ENCODE measurements at regions not wholly inside any gene's neighbourhood (a gene's known extent, or its start where the extent isn't known, plus 50 kb on each side); places are given as distances from the start of the nearest gene placed in this dataset.

DNA sequence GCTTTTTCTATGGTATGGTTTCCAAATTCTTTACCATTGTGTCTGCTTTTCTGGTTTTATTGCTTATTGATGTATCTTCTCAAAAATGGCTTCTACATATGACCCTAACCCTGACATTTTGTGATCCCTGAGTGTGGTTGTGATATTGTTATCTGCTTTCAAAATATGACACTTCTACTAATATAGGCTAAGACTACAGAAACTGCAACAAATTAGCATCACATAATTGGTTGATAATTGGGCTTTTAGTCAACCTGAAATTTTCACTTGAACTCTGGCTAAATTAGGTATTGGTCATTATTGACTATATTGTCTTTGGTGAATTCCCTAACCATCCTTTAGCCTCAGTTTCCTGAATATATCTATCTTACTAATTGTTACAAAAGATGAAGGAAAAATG lies 246.1 kb downstream of the PIK3C3 start:
- no peaks in the 10 kb centered on the region for H3K9me3 ChIP-seq (ENCODE audit: control insufficient read depth, low read length)
- H3K36me3 ChIP-seq (ENCODE audit: control insufficient read depth in 1 of 2, insufficient read depth in 2 of 2, low read length in 1 of 2), result no peaks in the 10 kb centered on the region
- no peaks in the 10 kb centered on the region for H3K4me1 ChIP-seq (ENCODE audit: control insufficient read depth in 1 of 2, insufficient read depth in 2 of 2, low read length in 2 of 2)
- H3K4me3 ChIP-seq (ENCODE audit: low read length in 2 of 2), result no peak overlapping the region
- H3K27ac ChIP-seq (ENCODE audit: low read depth in 1 of 2, low read length in 2 of 2), result no peak overlapping the region
- ATAC-seq (ENCODE audit: low FRiP score), result no peak
- intact Hi-C loops (cut with DNase I), result no loop called here
- no peak for DNase-seq
- no peaks in the 10 kb centered on the region for H3K27me3 ChIP-seq (ENCODE audit: control insufficient read depth in 1 of 2, insufficient read depth in 2 of 2, low read length in 1 of 2)

- Histone ChIP-seq H3K4me1 (ENCODE audit: control insufficient read depth in 1 of 2, insufficient read depth in 2 of 2, low read length in 2 of 2) (no peaks in the 10 kb centered on the region), H3K27ac (ENCODE audit: low read depth in 1 of 2, low read length in 2 of 2) (no peak overlapping the region), H3K4me3 (ENCODE audit: low read length in 2 of 2) (no peak overlapping the region), H3K27me3 (ENCODE audit: control insufficient read depth in 1 of 2, insufficient read depth in 2 of 2, low read length in 1 of 2) (no peaks in the 10 kb centered on the region), H3K36me3 (ENCODE audit: control insufficient read depth in 1 of 2, insufficient read depth in 2 of 2, low read length in 1 of 2) (no peaks in the 10 kb centered on the region), H3K9me3 (ENCODE audit: control insufficient read depth, low read length) (no peaks in the 10 kb centered on the region)
- 72 to 82% methylated on average over 5 of the region's 5 CpGs for WGBS, 2 donors
- DNase-seq (no peak), ATAC-seq (ENCODE audit: low FRiP score) (no peak)
- intact Hi-C loops (cut with DNase I), result no loop called here
Observed at GRCh38 chr18:42211201-42211600, 256.2 kb downstream of the PIK3C3 start.

- 62 to 68% methylated on average over 1 of the region's 1 CpG for WGBS, 2 donors
- Histone ChIP-seq H3K27ac (ENCODE audit: low read depth in 1 of 2, low read length in 2 of 2) (no peak overlapping the region), H3K4me1 (ENCODE audit: control insufficient read depth in 1 of 2, insufficient read depth in 2 of 2, low read length in 2 of 2) (no peaks in the 10 kb centered on the region), H3K36me3 (ENCODE audit: control insufficient read depth in 1 of 2, insufficient read depth in 2 of 2, low read length in 1 of 2) (no peaks in the 10 kb centered on the region), H3K27me3 (ENCODE audit: control insufficient read depth in 1 of 2, insufficient read depth in 2 of 2, low read length in 1 of 2) (no peaks in the 10 kb centered on the region), H3K4me3 (ENCODE audit: low read length in 2 of 2) (no peak overlapping the region), H3K9me3 (ENCODE audit: control insufficient read depth, low read length) (no peaks in the 10 kb centered on the region)
- DNase-seq (no peak), ATAC-seq (ENCODE audit: low FRiP score) (no peak)
- intact Hi-C loops (cut with DNase I), result no loop called here
Observed at GRCh38 chr18:42222557-42222956, 267.5 kb downstream of the PIK3C3 start.

- DNase-seq (no peak), ATAC-seq (ENCODE audit: low FRiP score) (no peak)
- Histone ChIP-seq H3K9me3 (ENCODE audit: control insufficient read depth, low read length) (no peaks in the 10 kb centered on the region), H3K4me3 (ENCODE audit: low read length in 2 of 2) (no peak overlapping the region), H3K27me3 (ENCODE audit: control insufficient read depth in 1 of 2, insufficient read depth in 2 of 2, low read length in 1 of 2) (no peaks in the 10 kb centered on the region), H3K27ac (ENCODE audit: low read depth in 1 of 2, low read length in 2 of 2) (no peak overlapping the region), H3K36me3 (ENCODE audit: control insufficient read depth in 1 of 2, insufficient read depth in 2 of 2, low read length in 1 of 2) (no peaks in the 10 kb centered on the region), H3K4me1 (ENCODE audit: control insufficient read depth in 1 of 2, insufficient read depth in 2 of 2, low read length in 2 of 2) (no peaks in the 10 kb centered on the region)
- WGBS, 2 donors, result 80% methylated on average over 1 of the region's 1 CpG
- intact Hi-C loops (cut with DNase I), result no loop called here
Observed at GRCh38 chr18:42228581-42228980, 273.5 kb downstream of the PIK3C3 start.

DNA sequence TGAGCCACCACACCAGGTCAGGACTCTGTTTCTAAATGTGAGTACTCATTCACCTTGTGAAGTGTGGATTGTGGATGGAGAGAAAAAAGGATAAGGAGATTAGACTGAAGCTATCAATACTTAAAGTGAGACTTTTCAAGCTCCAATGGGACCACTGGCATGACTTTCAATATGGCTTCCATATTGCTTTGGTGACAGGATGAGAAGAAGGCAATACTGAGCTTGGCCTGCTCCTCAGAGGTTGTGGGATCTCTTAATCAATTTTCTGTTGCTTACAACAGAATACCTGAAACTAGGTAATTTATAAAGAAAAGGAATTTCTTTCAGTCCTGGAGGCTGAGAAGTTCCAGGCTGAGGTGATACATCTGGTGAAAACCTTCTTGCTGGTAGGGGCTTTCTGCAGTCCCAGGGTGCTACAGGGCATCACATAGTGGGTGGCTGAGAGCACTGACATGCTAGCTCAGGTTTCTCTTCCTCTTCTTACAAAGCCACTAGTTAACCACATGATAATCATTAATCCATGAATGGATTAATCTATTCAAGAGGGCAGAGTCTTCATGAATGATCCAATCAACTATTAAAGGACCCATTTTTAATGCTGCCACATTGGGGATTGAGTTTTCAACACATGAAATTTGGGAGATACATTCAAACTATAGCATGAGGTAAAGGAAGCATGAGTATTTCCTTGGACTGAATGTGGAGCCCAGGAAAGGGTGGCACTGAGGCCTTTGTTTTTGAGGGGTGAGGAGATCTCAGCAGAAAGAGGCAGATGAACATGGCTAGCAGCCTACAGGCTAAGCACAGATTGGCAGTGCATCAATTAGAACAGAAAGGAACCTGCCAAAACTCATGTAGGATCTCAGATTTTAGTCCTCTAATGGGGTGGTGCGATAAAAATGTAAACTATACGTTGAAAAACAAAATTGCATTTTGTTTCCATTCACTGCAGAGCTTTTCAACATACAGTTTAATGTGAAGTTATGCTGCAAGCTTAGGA lies 274.5 kb downstream of the PIK3C3 start:
- Histone ChIP-seq H3K9me3 (ENCODE audit: control insufficient read depth, low read length) (no peaks in the 10 kb centered on the region), H3K27ac (ENCODE audit: low read depth in 1 of 2, low read length in 2 of 2) (no peak overlapping the region), H3K36me3 (ENCODE audit: control insufficient read depth in 1 of 2, insufficient read depth in 2 of 2, low read length in 1 of 2) (no peaks in the 10 kb centered on the region), H3K4me3 (ENCODE audit: low read length in 2 of 2) (no peak overlapping the region), H3K27me3 (ENCODE audit: control insufficient read depth in 1 of 2, insufficient read depth in 2 of 2, low read length in 1 of 2) (no peaks in the 10 kb centered on the region), H3K4me1 (ENCODE audit: control insufficient read depth in 1 of 2, insufficient read depth in 2 of 2, low read length in 2 of 2) (no peaks in the 10 kb centered on the region)
- no peak for DNase-seq
- WGBS, 2 donors, result 82 to 89% methylated on average over 2 of the region's 2 CpGs
- intact Hi-C loops (cut with DNase I), result no loop called here
- no peak for ATAC-seq (ENCODE audit: low FRiP score)

GRCh38 chr18:42230636-42231035 lies 275.6 kb downstream of the PIK3C3 start:
- DNase-seq, result no peak
- Histone ChIP-seq H3K4me1 (ENCODE audit: control insufficient read depth in 1 of 2, insufficient read depth in 2 of 2, low read length in 2 of 2) (no peaks in the 10 kb centered on the region), H3K4me3 (ENCODE audit: low read length in 2 of 2) (no peak overlapping the region), H3K36me3 (ENCODE audit: control insufficient read depth in 1 of 2, insufficient read depth in 2 of 2, low read length in 1 of 2) (no peaks in the 10 kb centered on the region), H3K9me3 (ENCODE audit: control insufficient read depth, low read length) (no peaks in the 10 kb centered on the region), H3K27me3 (ENCODE audit: control insufficient read depth in 1 of 2, insufficient read depth in 2 of 2, low read length in 1 of 2) (no peaks in the 10 kb centered on the region), H3K27ac (ENCODE audit: low read depth in 1 of 2, low read length in 2 of 2) (no peak overlapping the region)
- WGBS, 2 donors, result 21 to 31% methylated on average over 2 of the region's 2 CpGs
- no peak for ATAC-seq (ENCODE audit: low FRiP score)
- intact Hi-C loops (cut with DNase I), result no loop called here

DNA sequence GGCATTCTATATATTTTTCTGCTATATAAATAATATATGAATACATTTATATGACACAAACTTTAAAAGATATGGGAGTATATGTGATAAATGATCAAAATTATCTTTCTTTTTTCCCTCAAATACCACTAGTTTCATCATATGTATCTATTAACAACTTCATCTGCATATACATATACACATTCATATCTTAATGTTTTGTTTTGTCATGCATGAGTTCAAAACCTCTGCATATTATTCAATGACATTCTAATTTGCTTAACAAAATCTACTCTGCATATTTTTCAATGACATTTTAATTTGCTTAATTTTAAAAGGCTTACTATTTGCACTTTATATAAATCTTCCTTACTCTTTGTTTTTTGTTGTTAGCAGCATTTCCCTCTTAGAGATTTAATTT lies 276.2 kb downstream of the PIK3C3 start:
- DNase-seq (no peak), ATAC-seq (ENCODE audit: low FRiP score) (no peak)
- H3K4me1 ChIP-seq (ENCODE audit: control insufficient read depth in 1 of 2, insufficient read depth in 2 of 2, low read length in 2 of 2), result no peaks in the 10 kb centered on the region
- H3K36me3 ChIP-seq (ENCODE audit: control insufficient read depth in 1 of 2, insufficient read depth in 2 of 2, low read length in 1 of 2), result no peaks in the 10 kb centered on the region
- no peaks in the 10 kb centered on the region for H3K27me3 ChIP-seq (ENCODE audit: control insufficient read depth in 1 of 2, insufficient read depth in 2 of 2, low read length in 1 of 2)
- no peak overlapping the region for H3K27ac ChIP-seq (ENCODE audit: low read depth in 1 of 2, low read length in 2 of 2)
- no peaks in the 10 kb centered on the region for H3K9me3 ChIP-seq (ENCODE audit: control insufficient read depth, low read length)
- no peak overlapping the region for H3K4me3 ChIP-seq (ENCODE audit: low read length in 2 of 2)
- intact Hi-C loops (cut with DNase I), result no loop called here

- no peaks in the 10 kb centered on the region for H3K9me3 ChIP-seq (ENCODE audit: control insufficient read depth, low read length)
- no peaks in the 10 kb centered on the region for H3K36me3 ChIP-seq (ENCODE audit: control insufficient read depth in 1 of 2, insufficient read depth in 2 of 2, low read length in 1 of 2)
- H3K4me3 ChIP-seq (ENCODE audit: low read length in 2 of 2), result no peak overlapping the region
- DNase-seq (no peak), ATAC-seq (ENCODE audit: low FRiP score) (no peak)
- intact Hi-C loops (cut with DNase I), result no loop called here
- no peaks in the 10 kb centered on the region for H3K27me3 ChIP-seq (ENCODE audit: control insufficient read depth in 1 of 2, insufficient read depth in 2 of 2, low read length in 1 of 2)
- 75 to 79% methylated on average over 2 of the region's 2 CpGs for WGBS, 2 donors
- H3K27ac ChIP-seq (ENCODE audit: low read depth in 1 of 2, low read length in 2 of 2), result no peak overlapping the region
- H3K4me1 ChIP-seq (ENCODE audit: control insufficient read depth in 1 of 2, insufficient read depth in 2 of 2, low read length in 2 of 2), result no peaks in the 10 kb centered on the region
Observed at GRCh38 chr18:42231796-42232195, 276.8 kb downstream of the PIK3C3 start.

- no peak for DNase-seq
- no peak for ATAC-seq (ENCODE audit: low FRiP score)
- no peak overlapping the region for H3K4me3 ChIP-seq (ENCODE audit: low read length in 2 of 2)
- no peaks in the 10 kb centered on the region for H3K9me3 ChIP-seq (ENCODE audit: control insufficient read depth, low read length)
- H3K4me1 ChIP-seq (ENCODE audit: control insufficient read depth in 1 of 2, insufficient read depth in 2 of 2, low read length in 2 of 2), result no peaks in the 10 kb centered on the region
- no peaks in the 10 kb centered on the region for H3K36me3 ChIP-seq (ENCODE audit: control insufficient read depth in 1 of 2, insufficient read depth in 2 of 2, low read length in 1 of 2)
- intact Hi-C loops (cut with DNase I), result no loop called here
- no peaks in the 10 kb centered on the region for H3K27me3 ChIP-seq (ENCODE audit: control insufficient read depth in 1 of 2, insufficient read depth in 2 of 2, low read length in 1 of 2)
- no peak overlapping the region for H3K27ac ChIP-seq (ENCODE audit: low read depth in 1 of 2, low read length in 2 of 2)
Observed at GRCh38 chr18:42233908-42234307, 278.9 kb downstream of the PIK3C3 start.

Data from aorta (tissue), 5 donors.